Fibroblast of lung (primary cell): ENCODE measurements at regions not wholly inside any gene's neighbourhood (a gene's known extent, or its start where the extent isn't known, plus 50 kb on each side); places are given as distances from the start of the nearest gene placed in this dataset.

Experiments used
- DNase-seq, 2 donors: peaks; one replicate each; pipeline versions ENCODE4 v3.0.0 to v3.0.0-alpha.2; 2010; ENCODE audit warnings: low read depth in 2 of 2
- H2AFZ ChIP-seq: 2 replicates; pipeline ENCODE4 v1.5.1; 2012; ENCODE audit warnings: low read length, control low read depth, inconsistent platforms
- H3K27ac ChIP-seq: 2 replicates; pipeline ENCODE4 v1.5.1; 2011; ENCODE audit warnings: low read length, control low read depth; ENCODE audit not compliant: insufficient read depth
- H3K27me3 ChIP-seq: 2 replicates; pipeline ENCODE4 v1.5.1; 2011; ENCODE audit warnings: mild to moderate bottlenecking, low read length; ENCODE audit not compliant: control insufficient read depth, insufficient read depth
- H3K36me3 ChIP-seq: 2 replicates; pipeline ENCODE4 v1.5.1; 2011; ENCODE audit warnings: low read length; ENCODE audit not compliant: control insufficient read depth, insufficient read depth
- H3K4me1 ChIP-seq: 2 replicates; pipeline ENCODE4 v1.5.1; 2011; ENCODE audit warnings: low read length; ENCODE audit not compliant: control insufficient read depth, insufficient read depth; ENCODE audit errors: extremely low read depth
- H3K4me2 ChIP-seq: 2 replicates; pipeline ENCODE4 v1.5.1; 2011; ENCODE audit warnings: low read length, control low read depth; ENCODE audit not compliant: insufficient read depth; ENCODE audit errors: extremely low read depth
- H3K4me3 ChIP-seq, 4 experiments: fragments of 200-600 bp in 1 of 4; sonication (generic) in 1 of 4; replicated peaks in 1 of 4; 2 replicates each; pipeline ENCODE4 v1.5.1; 2011 to 2016; ENCODE audit warnings: low read length in 4 of 4, low read depth in 3 of 4, mild to moderate bottlenecking in 3 of 4, control low read depth in 2 of 4, inconsistent platforms in 1 of 4, mixed read lengths in 1 of 4; ENCODE audit not compliant: insufficient read depth in 1 of 4; ENCODE audit errors: control extremely low read depth in 1 of 4
- H3K79me2 ChIP-seq: 2 replicates; pipeline ENCODE4 v1.5.1; 2012; ENCODE audit warnings: mild to moderate bottlenecking, low read length, inconsistent platforms; ENCODE audit not compliant: control insufficient read depth, insufficient read depth
- H3K9ac ChIP-seq: 2 replicates; pipeline ENCODE4 v1.5.1; 2011; ENCODE audit warnings: mild to moderate bottlenecking, low read length, control low read depth; ENCODE audit not compliant: insufficient read depth
- H3K9me3 ChIP-seq: 2 replicates; pipeline ENCODE4 v1.5.1; 2012; ENCODE audit warnings: low read depth, low read length; ENCODE audit not compliant: control insufficient read depth, insufficient read depth
- H4K20me1 ChIP-seq: 2 replicates; pipeline ENCODE4 v1.5.1; 2011; ENCODE audit warnings: low read length; ENCODE audit not compliant: control insufficient read depth, insufficient read depth; ENCODE audit errors: extremely low read depth
- EZH2 ChIP-seq: IDR thresholded peaks from 2 replicates; pipeline ENCODE4 v1.5.1; 2012; ENCODE audit warnings: low read length, control low read depth, mild to moderate bottlenecking; ENCODE audit errors: missing control alignments
- TF ChIP-seq, protein P1 (sequence below), 2 donors: IDR thresholded peaks in 1 of 2; conservative IDR thresholded peaks in 1 of 2; 1 replicate in 1 of 2; 2 replicates in 1 of 2; pipeline ENCODE4 v1.5.1; 2011 to 2012; ENCODE audit warnings: low read length in 2 of 2, control low read depth in 1 of 2, inconsistent platforms in 1 of 2, low read depth in 1 of 2, mild to moderate bottlenecking in 1 of 2

DNA sequence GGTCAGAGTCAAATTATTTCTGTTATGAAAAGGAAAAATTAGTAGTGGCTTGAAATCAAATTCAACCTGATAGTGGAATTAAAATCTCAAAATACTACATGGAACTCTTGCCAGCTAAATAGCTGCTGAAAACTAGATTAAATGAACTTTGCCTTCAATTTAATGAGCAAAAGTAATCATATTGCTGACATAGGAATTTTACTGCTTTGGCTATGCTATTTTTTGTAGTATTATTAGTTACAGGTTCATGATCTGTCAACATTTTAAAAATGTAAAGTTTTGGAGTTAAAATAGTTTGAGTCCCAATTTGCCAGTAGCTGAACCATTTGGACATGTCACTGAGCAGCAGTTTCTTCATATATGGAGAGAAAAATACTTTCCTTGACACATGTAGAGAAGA is 81.4 kb downstream of the RERGL start:
- Histone ChIP-seq H3K27ac (no peak overlapping the region), H3K9me3 (no peaks in the 10 kb centered on the region), H3K4me2 (no peak overlapping the region), H3K4me3 (no peak overlapping the region), H2AFZ (no peak overlapping the region), H3K36me3 (no peaks in the 10 kb centered on the region), H3K79me2 (no peaks in the 10 kb centered on the region), H4K20me1 (no peaks in the 10 kb centered on the region), H3K4me1 (no peaks in the 10 kb centered on the region), H3K27me3 (no peaks in the 10 kb centered on the region), H3K9ac (no peak overlapping the region)
- DNase-seq: no peak
- no peak for TF ChIP-seq EZH2
- TF ChIP-seq, protein P1, sequence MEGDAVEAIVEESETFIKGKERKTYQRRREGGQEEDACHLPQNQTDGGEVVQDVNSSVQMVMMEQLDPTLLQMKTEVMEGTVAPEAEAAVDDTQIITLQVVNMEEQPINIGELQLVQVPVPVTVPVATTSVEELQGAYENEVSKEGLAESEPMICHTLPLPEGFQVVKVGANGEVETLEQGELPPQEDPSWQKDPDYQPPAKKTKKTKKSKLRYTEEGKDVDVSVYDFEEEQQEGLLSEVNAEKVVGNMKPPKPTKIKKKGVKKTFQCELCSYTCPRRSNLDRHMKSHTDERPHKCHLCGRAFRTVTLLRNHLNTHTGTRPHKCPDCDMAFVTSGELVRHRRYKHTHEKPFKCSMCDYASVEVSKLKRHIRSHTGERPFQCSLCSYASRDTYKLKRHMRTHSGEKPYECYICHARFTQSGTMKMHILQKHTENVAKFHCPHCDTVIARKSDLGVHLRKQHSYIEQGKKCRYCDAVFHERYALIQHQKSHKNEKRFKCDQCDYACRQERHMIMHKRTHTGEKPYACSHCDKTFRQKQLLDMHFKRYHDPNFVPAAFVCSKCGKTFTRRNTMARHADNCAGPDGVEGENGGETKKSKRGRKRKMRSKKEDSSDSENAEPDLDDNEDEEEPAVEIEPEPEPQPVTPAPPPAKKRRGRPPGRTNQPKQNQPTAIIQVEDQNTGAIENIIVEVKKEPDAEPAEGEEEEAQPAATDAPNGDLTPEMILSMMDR (conservative IDR thresholded peaks at IDR 0.05 in 1 of 2, IDR thresholded peaks at IDR 0.05 in 1 of 2; ENCODE audit: low read depth in 1 of 2, low read length in 2 of 2): no peak

DNA sequence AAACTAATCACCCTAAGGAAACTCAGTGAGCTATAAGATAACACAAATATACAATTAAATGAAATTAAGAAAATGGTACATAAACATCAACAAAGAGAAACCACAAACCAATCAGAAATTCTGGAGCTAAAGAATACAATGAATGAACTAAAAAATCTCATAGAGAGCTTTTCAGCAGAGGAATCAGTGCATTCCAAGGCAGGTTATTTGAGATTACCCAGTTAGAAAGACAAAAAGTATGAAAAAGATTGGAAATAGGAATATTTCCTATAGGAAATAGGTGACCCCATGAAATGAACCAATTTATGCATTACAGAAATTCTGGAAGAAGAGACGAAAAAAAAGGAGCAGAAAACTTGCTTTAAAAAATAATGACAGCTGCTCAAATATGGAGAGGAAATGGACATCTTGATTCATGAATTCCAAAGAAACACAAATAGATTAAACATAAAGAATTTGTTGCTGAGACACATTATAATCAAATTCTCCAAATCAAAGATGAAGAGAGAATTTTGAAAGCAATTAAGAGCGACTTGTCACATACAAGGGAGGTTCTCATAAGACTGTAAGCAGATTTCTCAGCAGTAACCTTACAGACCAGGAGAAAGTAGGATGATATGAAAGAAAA is 90.7 kb downstream of the RERGL start:
- H2AFZ ChIP-seq: no peak overlapping the region
- TF ChIP-seq EZH2: no peak
- TF ChIP-seq, protein P1 (conservative IDR thresholded peaks at IDR 0.05 in 1 of 2, IDR thresholded peaks at IDR 0.05 in 1 of 2; ENCODE audit: low read depth in 1 of 2, low read length in 2 of 2): no peak
- H3K79me2 ChIP-seq: no peaks in the 10 kb centered on the region

DNA sequence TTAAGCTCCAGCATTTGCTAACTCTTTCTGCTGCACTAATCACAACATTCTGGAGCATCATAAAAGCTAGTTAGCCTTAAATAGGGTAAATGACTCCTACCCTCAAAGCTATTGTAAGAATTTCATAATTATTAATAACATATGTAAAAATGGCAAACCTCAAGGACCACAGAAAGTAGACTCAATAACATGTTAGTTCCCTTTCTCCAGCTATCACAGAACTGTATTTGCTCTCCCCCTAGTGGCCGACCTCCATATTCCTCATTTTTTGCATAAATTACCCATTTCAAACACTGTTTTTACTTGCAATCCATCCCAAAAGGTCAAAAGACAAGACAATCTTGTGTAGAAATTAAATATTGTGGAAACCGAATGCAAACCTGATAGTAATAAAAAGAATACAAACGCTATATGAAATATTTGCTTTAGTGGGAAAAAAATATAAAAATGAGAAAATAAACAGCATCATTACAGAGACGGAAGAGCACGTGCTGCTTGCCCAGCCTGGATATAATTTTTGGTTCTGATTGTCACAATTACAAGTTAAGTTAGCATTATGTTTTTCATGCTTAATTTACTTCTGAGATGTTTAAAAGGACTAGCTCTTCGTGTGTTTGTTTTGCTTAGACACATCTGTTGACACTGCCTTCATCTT is 97.9 kb downstream of the RERGL start:
- TF ChIP-seq, protein P1 (conservative IDR thresholded peaks at IDR 0.05 in 1 of 2, IDR thresholded peaks at IDR 0.05 in 1 of 2; ENCODE audit: low read depth in 1 of 2, low read length in 2 of 2): peak; percentile 62 to 65
- no peak for TF ChIP-seq EZH2
- Histone ChIP-seq H3K4me3 (no peak overlapping the region), H3K36me3 (no peaks in the 10 kb centered on the region), H3K4me2 (no peak overlapping the region), H3K27me3 (no peaks in the 10 kb centered on the region), H3K9me3 (no peaks in the 10 kb centered on the region), H3K4me1 (no peaks in the 10 kb centered on the region), H4K20me1 (no peaks in the 10 kb centered on the region), H3K9ac (no peak overlapping the region), H2AFZ (no peak overlapping the region), H3K27ac (no peak overlapping the region), H3K79me2 (no peaks in the 10 kb centered on the region)
- peak; percentile 27 to 36 for DNase-seq

More for the DNA sequence above, 90.7 kb downstream of the RERGL start:
- Histone ChIP-seq H3K9me3 (no peaks in the 10 kb centered on the region), H3K4me2 (no peak overlapping the region), H3K4me3 (no peak overlapping the region), H3K9ac (no peak overlapping the region), H3K27me3 (no peaks in the 10 kb centered on the region), H3K4me1 (no peaks in the 10 kb centered on the region), H3K36me3 (no peaks in the 10 kb centered on the region), H3K27ac (no peak overlapping the region), H4K20me1 (no peaks in the 10 kb centered on the region)
- no peak for DNase-seq
